HCT116 (cell line): ENCODE measurements at regions not wholly inside any gene's neighbourhood (a gene's known extent, or its start where the extent isn't known, plus 50 kb on each side); places are given as distances from the start of the nearest gene placed in this dataset.

Experiments
- ATF3 ChIP-seq: IDR thresholded peaks from 2 replicates; pipeline ENCODE4 v1.6.1; 2012
- CBX3 ChIP-seq: IDR thresholded peaks from 2 replicates; pipeline ENCODE4 v1.6.1; 2012; ENCODE audit warnings: low read depth
- CEBPB ChIP-seq: IDR thresholded peaks from 2 replicates; pipeline ENCODE4 v1.6.1; 2012; ENCODE audit warnings: low read depth
- EZH2 ChIP-seq: fragments of 200-600 bp; sonication (generic); IDR thresholded peaks from 2 replicates; pipeline ENCODE4 v1.6.1; 2017; ENCODE audit warnings: antibody characterized with exemption, mixed run types
- EZH2phosphoT487 ChIP-seq: fragments of 200-600 bp; IDR thresholded peaks from 2 replicates; pipeline ENCODE4 v1.6.1; 2018; ENCODE audit warnings: antibody characterized with exemption, borderline replicate concordance
- MAX ChIP-seq: IDR thresholded peaks from 2 replicates; pipeline ENCODE4 v1.6.1; 2012
- POLR2A ChIP-seq: IDR thresholded peaks from 2 replicates; pipeline ENCODE4 v1.7.0; 2011; ENCODE audit warnings: borderline replicate concordance; ENCODE audit not compliant: insufficient read depth, insufficient read length; ENCODE audit errors: extremely low read depth
- RAD21 ChIP-seq: IDR thresholded peaks from 2 replicates; pipeline ENCODE4 v1.6.1; 2012; ENCODE audit warnings: low read depth, mild to moderate bottlenecking
- SIN3A ChIP-seq: IDR thresholded peaks from 2 replicates; pipeline ENCODE4 v1.6.1; 2012; ENCODE audit warnings: low read depth
- SRF ChIP-seq: IDR thresholded peaks from 2 replicates; pipeline ENCODE4 v1.6.1; 2012; ENCODE audit warnings: low read depth
- TCF7L2 ChIP-seq: IDR thresholded peaks from 2 replicates; pipeline ENCODE4 v1.7.0; 2011; ENCODE audit warnings: borderline replicate concordance, inconsistent platforms; ENCODE audit not compliant: insufficient read depth, insufficient read length; ENCODE audit errors: extremely low read depth
- TF ChIP-seq, protein P1 (sequence below), 3 experiments: fragments of 200-600 bp in 1 of 3; sonication (generic) in 1 of 3; IDR thresholded peaks in 2 of 3; conservative IDR thresholded peaks in 1 of 3; 2 replicates each; pipeline ENCODE4 v1.5.1; 2012 to 2017; ENCODE audit warnings: low read depth in 2 of 3, low read length in 2 of 3, antibody characterized with exemption in 1 of 3, borderline replicate concordance in 1 of 3, control low read depth in 1 of 3, mild to moderate bottlenecking in 1 of 3, mixed read lengths in 1 of 3, mixed run types in 1 of 3, moderate library complexity in 1 of 3; ENCODE audit not compliant: insufficient read depth in 1 of 3
- TF ChIP-seq, protein P2 (sequence below): IDR thresholded peaks from 2 replicates; pipeline ENCODE4 v1.6.1; 2012; ENCODE audit warnings: low read depth

GRCh38 chrX:3403748-3404147 lies 57.3 kb upstream of the MXRA5 start:
- TF ChIP-seq, protein P1, sequence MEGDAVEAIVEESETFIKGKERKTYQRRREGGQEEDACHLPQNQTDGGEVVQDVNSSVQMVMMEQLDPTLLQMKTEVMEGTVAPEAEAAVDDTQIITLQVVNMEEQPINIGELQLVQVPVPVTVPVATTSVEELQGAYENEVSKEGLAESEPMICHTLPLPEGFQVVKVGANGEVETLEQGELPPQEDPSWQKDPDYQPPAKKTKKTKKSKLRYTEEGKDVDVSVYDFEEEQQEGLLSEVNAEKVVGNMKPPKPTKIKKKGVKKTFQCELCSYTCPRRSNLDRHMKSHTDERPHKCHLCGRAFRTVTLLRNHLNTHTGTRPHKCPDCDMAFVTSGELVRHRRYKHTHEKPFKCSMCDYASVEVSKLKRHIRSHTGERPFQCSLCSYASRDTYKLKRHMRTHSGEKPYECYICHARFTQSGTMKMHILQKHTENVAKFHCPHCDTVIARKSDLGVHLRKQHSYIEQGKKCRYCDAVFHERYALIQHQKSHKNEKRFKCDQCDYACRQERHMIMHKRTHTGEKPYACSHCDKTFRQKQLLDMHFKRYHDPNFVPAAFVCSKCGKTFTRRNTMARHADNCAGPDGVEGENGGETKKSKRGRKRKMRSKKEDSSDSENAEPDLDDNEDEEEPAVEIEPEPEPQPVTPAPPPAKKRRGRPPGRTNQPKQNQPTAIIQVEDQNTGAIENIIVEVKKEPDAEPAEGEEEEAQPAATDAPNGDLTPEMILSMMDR (IDR thresholded peaks at IDR 0.05 in 2 of 3, conservative IDR thresholded peaks at IDR 0.05 in 1 of 3; ENCODE audit: borderline replicate concordance in 1 of 3, insufficient read depth in 1 of 3, low read depth in 2 of 3, low read length in 2 of 3): no peak
- TF ChIP-seq, protein P2, sequence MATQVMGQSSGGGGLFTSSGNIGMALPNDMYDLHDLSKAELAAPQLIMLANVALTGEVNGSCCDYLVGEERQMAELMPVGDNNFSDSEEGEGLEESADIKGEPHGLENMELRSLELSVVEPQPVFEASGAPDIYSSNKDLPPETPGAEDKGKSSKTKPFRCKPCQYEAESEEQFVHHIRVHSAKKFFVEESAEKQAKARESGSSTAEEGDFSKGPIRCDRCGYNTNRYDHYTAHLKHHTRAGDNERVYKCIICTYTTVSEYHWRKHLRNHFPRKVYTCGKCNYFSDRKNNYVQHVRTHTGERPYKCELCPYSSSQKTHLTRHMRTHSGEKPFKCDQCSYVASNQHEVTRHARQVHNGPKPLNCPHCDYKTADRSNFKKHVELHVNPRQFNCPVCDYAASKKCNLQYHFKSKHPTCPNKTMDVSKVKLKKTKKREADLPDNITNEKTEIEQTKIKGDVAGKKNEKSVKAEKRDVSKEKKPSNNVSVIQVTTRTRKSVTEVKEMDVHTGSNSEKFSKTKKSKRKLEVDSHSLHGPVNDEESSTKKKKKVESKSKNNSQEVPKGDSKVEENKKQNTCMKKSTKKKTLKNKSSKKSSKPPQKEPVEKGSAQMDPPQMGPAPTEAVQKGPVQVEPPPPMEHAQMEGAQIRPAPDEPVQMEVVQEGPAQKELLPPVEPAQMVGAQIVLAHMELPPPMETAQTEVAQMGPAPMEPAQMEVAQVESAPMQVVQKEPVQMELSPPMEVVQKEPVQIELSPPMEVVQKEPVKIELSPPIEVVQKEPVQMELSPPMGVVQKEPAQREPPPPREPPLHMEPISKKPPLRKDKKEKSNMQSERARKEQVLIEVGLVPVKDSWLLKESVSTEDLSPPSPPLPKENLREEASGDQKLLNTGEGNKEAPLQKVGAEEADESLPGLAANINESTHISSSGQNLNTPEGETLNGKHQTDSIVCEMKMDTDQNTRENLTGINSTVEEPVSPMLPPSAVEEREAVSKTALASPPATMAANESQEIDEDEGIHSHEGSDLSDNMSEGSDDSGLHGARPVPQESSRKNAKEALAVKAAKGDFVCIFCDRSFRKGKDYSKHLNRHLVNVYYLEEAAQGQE: no peak
- TF ChIP-seq EZH2 (no peak), ATF3 (no peak), TCF7L2 (no peak), POLR2A (no peak), EZH2phosphoT487 (no peak), CEBPB (no peak), RAD21 (no peak), CBX3 (no peak), SRF (no peak), SIN3A (no peak), MAX (no peak)
